Type B pancreatic cell (in vitro differentiated cells): ENCODE measurements at regions not wholly inside any gene's neighbourhood (a gene's known extent, or its start where the extent isn't known, plus 50 kb on each side); places are given as distances from the start of the nearest gene placed in this dataset.

ENCODE experiments used
- DNase-seq: peaks from one replicate; pipeline ENCODE4 v3.0.0; 2021; ENCODE audit warnings: mixed read lengths; ENCODE audit not compliant: unreplicated experiment; ENCODE audit errors: extremely low spot score
- H3K27ac Mint-ChIP-seq: 2 replicates; pipeline ENCODE4 v1.8.0; 2021; ENCODE audit warnings: mild to moderate bottlenecking, mixed read lengths
- H3K27me3 Mint-ChIP-seq: 2 replicates; pipeline ENCODE4 v1.8.0; 2021; ENCODE audit warnings: mixed read lengths
- H3K36me3 Mint-ChIP-seq: 2 replicates; pipeline ENCODE4 v1.8.0; 2021; ENCODE audit warnings: mixed read lengths
- H3K4me1 Mint-ChIP-seq: one replicate; pipeline ENCODE4 v1.8.0; 2021; ENCODE audit warnings: mixed read lengths; ENCODE audit not compliant: unreplicated experiment
- H3K4me3 Mint-ChIP-seq: 2 replicates; pipeline ENCODE4 v1.8.0; 2021; ENCODE audit warnings: mild to moderate bottlenecking, mixed read lengths
- H3K9me3 Mint-ChIP-seq: 2 replicates; pipeline ENCODE4 v1.8.0; 2021; ENCODE audit warnings: mixed read lengths
- TF ChIP-seq, protein P1 (sequence below): fragments of 200-600 bp; sonication (generic); conservative IDR thresholded peaks from 2 replicates; pipeline ENCODE4 v1.5.0; 2021; ENCODE audit warnings: antibody characterized with exemption, mild to moderate bottlenecking

DNA sequence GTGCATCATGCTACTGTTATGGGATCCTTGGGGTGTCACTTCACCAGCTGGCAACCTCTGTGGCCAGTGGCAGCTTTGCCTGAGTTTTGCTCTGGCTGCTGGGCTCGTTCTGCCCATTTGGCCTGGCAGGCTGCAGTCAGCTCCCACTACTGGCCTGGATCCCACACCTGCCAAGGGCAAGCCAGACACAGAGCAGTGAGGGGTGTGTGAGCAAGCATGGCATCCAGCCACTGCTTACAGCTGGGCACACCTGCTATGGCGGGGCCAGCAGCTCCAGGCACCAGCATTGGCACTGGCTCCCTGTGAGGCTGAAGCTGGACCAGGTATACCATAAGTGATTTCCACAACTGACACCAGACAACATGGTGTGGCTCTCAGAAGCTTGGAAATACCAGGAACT lies 183.4 kb downstream of the NPFFR2 start:
- no peak overlapping the region for H3K4me3 Mint-ChIP-seq
- DNase-seq = no peak
- H3K4me1 Mint-ChIP-seq = no peaks in the 10 kb centered on the region
- TF ChIP-seq, protein P1, sequence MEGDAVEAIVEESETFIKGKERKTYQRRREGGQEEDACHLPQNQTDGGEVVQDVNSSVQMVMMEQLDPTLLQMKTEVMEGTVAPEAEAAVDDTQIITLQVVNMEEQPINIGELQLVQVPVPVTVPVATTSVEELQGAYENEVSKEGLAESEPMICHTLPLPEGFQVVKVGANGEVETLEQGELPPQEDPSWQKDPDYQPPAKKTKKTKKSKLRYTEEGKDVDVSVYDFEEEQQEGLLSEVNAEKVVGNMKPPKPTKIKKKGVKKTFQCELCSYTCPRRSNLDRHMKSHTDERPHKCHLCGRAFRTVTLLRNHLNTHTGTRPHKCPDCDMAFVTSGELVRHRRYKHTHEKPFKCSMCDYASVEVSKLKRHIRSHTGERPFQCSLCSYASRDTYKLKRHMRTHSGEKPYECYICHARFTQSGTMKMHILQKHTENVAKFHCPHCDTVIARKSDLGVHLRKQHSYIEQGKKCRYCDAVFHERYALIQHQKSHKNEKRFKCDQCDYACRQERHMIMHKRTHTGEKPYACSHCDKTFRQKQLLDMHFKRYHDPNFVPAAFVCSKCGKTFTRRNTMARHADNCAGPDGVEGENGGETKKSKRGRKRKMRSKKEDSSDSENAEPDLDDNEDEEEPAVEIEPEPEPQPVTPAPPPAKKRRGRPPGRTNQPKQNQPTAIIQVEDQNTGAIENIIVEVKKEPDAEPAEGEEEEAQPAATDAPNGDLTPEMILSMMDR = no peak
- H3K9me3 Mint-ChIP-seq = no peaks in the 10 kb centered on the region
- H3K27ac Mint-ChIP-seq = no peak overlapping the region
- H3K27me3 Mint-ChIP-seq = no peaks in the 10 kb centered on the region
- no peaks in the 10 kb centered on the region for H3K36me3 Mint-ChIP-seq

DNA sequence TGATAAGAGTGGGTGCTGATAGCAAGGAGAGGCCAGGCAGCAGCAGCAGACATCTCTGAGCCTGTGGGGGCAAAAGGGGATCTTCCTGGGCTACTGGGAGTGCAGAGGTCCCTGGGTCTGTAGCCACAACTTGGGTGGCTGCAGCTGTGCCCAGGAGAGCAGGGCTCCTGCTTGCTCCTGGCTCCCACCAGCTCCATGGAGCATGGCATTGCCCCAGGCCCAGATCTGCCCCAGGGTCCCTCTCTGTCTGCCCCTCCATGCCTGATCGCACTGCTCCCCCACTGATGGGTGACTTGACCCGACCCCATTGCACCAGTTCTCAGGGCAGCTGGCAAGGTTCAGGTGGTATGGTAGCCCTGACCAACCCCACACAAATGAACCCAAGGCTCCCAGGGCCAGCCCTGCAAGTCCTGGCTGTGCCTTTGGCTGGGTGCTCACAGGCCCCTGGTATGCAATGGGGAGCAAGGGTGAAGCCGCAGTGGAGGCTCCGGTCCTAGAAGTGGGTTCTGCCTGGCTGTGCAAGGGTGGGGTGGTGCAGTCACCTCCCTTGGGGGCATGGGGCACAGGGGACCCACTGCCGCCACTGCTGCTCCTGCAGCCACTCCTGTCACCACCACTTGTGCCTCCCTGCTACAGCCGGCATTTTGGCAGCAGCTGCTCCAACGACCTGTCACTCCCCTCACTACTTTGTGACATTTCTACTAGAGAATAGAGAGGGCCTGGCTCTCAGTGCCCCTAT lies 184.9 kb downstream of the NPFFR2 start:
- H3K4me3 Mint-ChIP-seq = no peak overlapping the region
- no peaks in the 10 kb centered on the region for H3K36me3 Mint-ChIP-seq
- H3K27me3 Mint-ChIP-seq = no peaks in the 10 kb centered on the region
- no peaks in the 10 kb centered on the region for H3K4me1 Mint-ChIP-seq
- H3K27ac Mint-ChIP-seq = no peak overlapping the region
- no peaks in the 10 kb centered on the region for H3K9me3 Mint-ChIP-seq
- DNase-seq = no peak
- TF ChIP-seq, protein P1 = no peak

DNA sequence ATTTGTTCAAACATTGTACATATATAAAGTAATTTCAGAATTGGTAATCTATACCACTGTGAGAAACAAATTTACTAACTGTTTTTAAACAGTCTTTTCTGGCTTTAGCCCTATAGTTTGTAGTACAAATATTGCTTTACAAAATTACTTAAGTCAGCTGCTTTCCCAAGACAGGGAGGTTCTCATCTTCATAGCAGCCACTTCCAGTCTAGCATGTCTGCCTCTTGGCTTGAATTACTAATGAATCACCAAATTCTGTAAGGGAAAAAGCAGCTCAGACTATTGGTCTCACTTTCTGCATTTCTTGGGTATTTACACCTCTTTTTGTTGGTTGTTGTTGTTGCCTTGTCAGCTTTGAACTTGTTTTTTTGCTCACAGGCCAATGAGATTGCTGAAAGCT lies 187.2 kb downstream of the NPFFR2 start:
- Mint-ChIP-seq H3K9me3 (no peaks in the 10 kb centered on the region), H3K4me1 (no peaks in the 10 kb centered on the region), H3K27ac (no peak overlapping the region), H3K36me3 (no peaks in the 10 kb centered on the region), H3K4me3 (no peak overlapping the region), H3K27me3 (no peaks in the 10 kb centered on the region)
- DNase-seq = no peak
- TF ChIP-seq, protein P1 = no peak
